HL-60 (cell line): ENCODE measurements at regions not wholly inside any gene's neighbourhood (a gene's known extent, or its start where the extent isn't known, plus 50 kb on each side); places are given as distances from the start of the nearest gene placed in this dataset.

ENCODE experiments used
- DNase-seq, 2 experiments: peaks; one replicate each; pipeline ENCODE4 v3.0.0-alpha.2; 2010 to 2020; ENCODE audit warnings: low read depth in 1 of 2, low spot score in 1 of 2
- H3K27ac ChIP-seq: fragments of 250-450 bp; sonication (Bioruptor Pico); replicated peaks from 2 replicates; pipeline ENCODE4 v1.5.1; 2020; ENCODE audit warnings: mild to moderate bottlenecking, moderate library complexity
- H3K27me3 ChIP-seq: fragments of 250-450 bp; sonication (Bioruptor Pico); 2 replicates; pipeline ENCODE4 v1.5.1; 2021; ENCODE audit warnings: mild to moderate bottlenecking, moderate library complexity; ENCODE audit not compliant: insufficient read depth, poor library complexity, severe bottlenecking
- H3K4me3 ChIP-seq: replicated peaks from 2 replicates; pipeline ENCODE4 v1.5.1; 2011; ENCODE audit warnings: mild to moderate bottlenecking, control low read depth, low read length; ENCODE audit not compliant: insufficient read depth
- GABPA ChIP-seq: IDR thresholded peaks from 2 replicates; pipeline ENCODE4 v1.6.1; 2012; ENCODE audit warnings: low read depth
- POLR2AphosphoS5 ChIP-seq: IDR thresholded peaks from 2 replicates; pipeline ENCODE4 v1.6.1; 2012; ENCODE audit warnings: low read depth
- SPI1 ChIP-seq: IDR thresholded peaks from 2 replicates; pipeline ENCODE4 v1.6.1; 2012; ENCODE audit warnings: low read depth, mild to moderate bottlenecking, borderline replicate concordance
- TF ChIP-seq, protein P1 (sequence below): IDR thresholded peaks from 2 replicates; pipeline ENCODE4 v1.6.1; 2012; ENCODE audit warnings: low read depth; ENCODE audit not compliant: insufficient replicate concordance
- TF ChIP-seq, protein P2 (sequence below): IDR thresholded peaks from one replicate; pipeline ENCODE4 v1.5.1; 2011; ENCODE audit warnings: low read length, control low read depth, inconsistent platforms; ENCODE audit not compliant: insufficient read depth

DNA sequence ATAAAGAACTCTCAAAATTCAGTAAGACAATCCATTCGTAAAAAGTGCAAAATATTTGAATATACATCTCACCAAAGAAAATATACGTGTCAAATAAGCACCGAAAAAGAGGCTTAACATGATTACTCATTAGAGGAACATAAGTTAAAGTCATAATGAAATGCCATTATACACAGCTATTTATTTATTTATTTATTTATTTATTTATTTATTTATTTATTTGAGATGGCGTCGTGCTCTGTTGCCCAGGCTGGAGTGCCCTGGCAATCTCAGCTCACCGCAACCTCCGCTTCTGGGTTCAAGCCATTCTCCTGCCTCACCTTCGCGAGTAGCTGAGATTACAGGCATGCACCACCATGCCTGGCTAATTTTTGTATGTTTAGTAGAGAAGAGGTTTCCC is 203.6 kb upstream of the UBASH3B start:
- no peak overlapping the region for H3K4me3 ChIP-seq
- DNase-seq, result no peak
- H3K27me3 ChIP-seq, result no peaks in the 10 kb centered on the region
- no peak overlapping the region for H3K27ac ChIP-seq
- TF ChIP-seq, protein P1, sequence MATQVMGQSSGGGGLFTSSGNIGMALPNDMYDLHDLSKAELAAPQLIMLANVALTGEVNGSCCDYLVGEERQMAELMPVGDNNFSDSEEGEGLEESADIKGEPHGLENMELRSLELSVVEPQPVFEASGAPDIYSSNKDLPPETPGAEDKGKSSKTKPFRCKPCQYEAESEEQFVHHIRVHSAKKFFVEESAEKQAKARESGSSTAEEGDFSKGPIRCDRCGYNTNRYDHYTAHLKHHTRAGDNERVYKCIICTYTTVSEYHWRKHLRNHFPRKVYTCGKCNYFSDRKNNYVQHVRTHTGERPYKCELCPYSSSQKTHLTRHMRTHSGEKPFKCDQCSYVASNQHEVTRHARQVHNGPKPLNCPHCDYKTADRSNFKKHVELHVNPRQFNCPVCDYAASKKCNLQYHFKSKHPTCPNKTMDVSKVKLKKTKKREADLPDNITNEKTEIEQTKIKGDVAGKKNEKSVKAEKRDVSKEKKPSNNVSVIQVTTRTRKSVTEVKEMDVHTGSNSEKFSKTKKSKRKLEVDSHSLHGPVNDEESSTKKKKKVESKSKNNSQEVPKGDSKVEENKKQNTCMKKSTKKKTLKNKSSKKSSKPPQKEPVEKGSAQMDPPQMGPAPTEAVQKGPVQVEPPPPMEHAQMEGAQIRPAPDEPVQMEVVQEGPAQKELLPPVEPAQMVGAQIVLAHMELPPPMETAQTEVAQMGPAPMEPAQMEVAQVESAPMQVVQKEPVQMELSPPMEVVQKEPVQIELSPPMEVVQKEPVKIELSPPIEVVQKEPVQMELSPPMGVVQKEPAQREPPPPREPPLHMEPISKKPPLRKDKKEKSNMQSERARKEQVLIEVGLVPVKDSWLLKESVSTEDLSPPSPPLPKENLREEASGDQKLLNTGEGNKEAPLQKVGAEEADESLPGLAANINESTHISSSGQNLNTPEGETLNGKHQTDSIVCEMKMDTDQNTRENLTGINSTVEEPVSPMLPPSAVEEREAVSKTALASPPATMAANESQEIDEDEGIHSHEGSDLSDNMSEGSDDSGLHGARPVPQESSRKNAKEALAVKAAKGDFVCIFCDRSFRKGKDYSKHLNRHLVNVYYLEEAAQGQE, result no peak
- TF ChIP-seq SPI1 (no peak), GABPA (no peak), POLR2AphosphoS5 (no peak)
- TF ChIP-seq, protein P2, sequence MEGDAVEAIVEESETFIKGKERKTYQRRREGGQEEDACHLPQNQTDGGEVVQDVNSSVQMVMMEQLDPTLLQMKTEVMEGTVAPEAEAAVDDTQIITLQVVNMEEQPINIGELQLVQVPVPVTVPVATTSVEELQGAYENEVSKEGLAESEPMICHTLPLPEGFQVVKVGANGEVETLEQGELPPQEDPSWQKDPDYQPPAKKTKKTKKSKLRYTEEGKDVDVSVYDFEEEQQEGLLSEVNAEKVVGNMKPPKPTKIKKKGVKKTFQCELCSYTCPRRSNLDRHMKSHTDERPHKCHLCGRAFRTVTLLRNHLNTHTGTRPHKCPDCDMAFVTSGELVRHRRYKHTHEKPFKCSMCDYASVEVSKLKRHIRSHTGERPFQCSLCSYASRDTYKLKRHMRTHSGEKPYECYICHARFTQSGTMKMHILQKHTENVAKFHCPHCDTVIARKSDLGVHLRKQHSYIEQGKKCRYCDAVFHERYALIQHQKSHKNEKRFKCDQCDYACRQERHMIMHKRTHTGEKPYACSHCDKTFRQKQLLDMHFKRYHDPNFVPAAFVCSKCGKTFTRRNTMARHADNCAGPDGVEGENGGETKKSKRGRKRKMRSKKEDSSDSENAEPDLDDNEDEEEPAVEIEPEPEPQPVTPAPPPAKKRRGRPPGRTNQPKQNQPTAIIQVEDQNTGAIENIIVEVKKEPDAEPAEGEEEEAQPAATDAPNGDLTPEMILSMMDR, result no peak

DNA sequence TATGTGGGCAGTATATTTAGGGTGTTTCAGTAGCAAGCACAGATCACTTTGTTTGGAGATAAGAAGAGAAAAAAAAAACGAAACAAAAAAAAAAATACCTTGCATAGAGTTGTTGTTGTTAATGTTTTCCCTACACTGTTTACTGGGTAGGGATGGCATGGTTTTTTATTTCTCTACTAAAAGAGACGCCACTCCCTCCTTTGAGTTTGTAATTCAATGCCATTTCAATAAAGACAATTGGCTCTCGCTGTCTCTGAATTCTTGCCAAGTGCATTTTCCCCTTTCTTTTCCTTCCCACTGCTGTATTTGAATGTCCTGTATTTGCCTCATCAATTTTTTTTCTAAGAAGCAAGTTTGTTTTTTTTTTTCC is 213.9 kb upstream of the UBASH3B start:
- Histone ChIP-seq H3K4me3 (no peak overlapping the region), H3K27ac (no peak overlapping the region), H3K27me3 (no peaks in the 10 kb centered on the region)
- TF ChIP-seq, protein P2, result no peak
- TF ChIP-seq SPI1, result no peak
- no peak for TF ChIP-seq GABPA
- TF ChIP-seq, protein P1, result no peak
- no peak for DNase-seq

DNA sequence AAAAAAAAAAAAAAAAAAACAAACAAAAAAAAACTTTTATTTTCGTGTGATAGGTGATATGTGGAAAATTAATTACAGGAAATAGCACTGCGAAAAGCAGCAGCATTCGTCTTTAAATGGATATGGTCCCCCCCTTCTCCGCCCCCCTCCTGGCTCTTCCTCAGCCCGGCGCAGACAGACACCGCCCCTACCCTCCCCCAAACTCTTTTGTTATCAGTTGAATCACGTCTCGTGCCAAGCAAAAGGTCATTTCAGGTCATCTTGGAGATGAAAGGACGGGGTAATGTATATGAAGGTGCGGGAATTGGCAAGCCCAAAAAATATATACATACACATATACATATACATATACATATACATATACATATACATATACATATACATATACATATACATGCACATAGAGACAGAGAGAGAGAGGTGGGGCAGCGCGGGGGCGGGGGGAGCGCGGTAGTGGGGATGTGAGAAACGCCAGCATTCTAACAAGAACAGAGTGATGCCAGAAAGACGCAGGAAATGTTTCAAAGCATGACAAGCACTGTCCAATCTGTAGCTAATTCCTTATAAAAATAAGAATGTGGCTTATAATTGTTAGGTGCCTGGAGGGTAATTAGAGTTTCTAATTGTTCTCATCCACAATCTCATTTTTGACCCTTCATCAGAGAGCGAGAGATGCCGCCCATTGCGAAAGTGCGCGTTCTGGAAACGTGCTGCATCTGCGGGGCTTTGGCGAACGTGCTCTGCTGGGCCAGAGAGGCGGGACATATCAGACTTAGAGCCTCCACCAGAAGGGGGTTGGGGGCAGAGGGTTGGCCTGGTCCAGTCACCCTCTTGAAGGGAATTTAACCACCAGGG is 214.5 kb upstream of the UBASH3B start:
- H3K27me3 ChIP-seq, result no peaks in the 10 kb centered on the region
- no peak overlapping the region for H3K27ac ChIP-seq
- DNase-seq, result peak in 1 of 2 experiments; percentile 16
- peak overlapping the region; percentile 34 for H3K4me3 ChIP-seq
- no peak for TF ChIP-seq SPI1
- no peak for TF ChIP-seq POLR2AphosphoS5
- TF ChIP-seq GABPA, result no peak

DNA sequence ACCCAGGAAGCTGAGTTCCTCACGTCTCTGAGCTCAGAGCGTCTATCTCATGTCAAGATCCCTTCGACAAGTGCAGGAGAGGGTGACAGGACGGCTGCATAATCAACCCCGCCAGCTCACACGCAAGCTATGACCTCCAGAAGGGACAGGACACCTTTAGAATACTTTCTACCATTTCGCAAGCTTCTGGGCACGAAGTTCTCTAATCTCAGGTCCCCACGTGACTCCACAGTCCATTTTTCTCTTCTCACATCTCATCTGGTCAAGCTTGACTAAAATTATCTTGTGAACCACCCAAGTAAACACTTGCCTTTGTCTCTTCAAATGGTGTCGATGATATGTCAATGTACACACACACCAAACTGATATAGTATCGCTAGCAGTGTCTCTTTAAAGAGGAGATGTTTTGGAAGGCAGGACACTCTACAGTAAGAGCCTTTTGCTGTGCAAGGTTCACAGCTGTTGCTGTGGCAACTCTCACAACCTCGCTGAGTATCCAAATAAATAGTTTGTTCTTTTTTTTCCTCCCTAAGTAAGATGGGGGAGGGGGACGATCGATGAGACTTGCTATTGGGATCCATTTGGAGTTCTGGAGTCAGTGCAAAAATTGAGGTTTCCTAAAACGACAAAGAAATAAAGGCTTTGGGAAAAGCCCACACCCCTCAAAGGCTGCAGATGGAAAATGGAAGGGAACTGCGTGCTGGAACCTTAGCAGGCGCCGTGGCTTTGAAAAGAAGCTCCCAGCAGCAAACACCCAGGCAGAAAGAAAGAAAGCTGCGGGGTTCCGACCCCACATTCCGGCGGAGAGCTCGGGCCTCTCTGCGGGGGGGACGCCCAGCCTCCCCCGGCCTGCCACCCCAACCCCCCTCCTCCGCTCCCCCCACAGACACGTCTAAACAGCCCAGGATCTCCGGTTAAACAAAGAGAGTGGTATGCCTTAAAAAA is 215.4 kb upstream of the UBASH3B start:
- TF ChIP-seq, protein P2, result no peak
- no peak for TF ChIP-seq SPI1
- TF ChIP-seq GABPA, result no peak
- TF ChIP-seq, protein P1, result no peak
- no peak for TF ChIP-seq POLR2AphosphoS5
- peak; percentile 21 to 42 for DNase-seq
- peak overlapping the region; percentile 34 for H3K4me3 ChIP-seq
- no peaks in the 10 kb centered on the region for H3K27me3 ChIP-seq
- H3K27ac ChIP-seq, result peak overlapping the region; percentile 51
